ENCODE measurements at regions not wholly inside any gene's neighbourhood (a gene's known extent, or its start where the extent isn't known, plus 50 kb on each side); places are given as distances from the start of the nearest gene placed in this dataset.

DNA sequence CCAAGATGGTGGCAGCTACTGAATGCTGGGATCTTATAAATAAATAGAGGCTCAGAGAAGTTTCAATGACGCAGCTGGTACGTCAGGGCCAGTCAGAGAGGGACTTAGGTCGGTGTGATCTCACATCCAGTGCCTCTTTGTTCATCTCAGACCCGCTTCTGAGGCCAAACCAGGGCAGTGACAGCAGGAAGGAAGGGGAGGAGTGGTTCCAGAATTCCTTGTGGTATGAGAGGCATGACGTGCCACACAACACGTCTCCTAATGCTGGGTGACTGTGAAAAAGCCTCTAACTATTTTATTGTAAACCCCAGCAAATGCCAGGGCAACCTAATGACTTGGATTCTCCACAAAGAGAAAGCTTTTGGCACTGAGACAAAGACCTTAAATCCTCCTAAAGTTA, 423.3 kb downstream of the LPIN1 start:
- DNase-seq (ENCODE audit: low read depth, low spot score), result no peak
- no peak overlapping the region for H3K4me3 ChIP-seq (ENCODE audit: low read length)

DNA sequence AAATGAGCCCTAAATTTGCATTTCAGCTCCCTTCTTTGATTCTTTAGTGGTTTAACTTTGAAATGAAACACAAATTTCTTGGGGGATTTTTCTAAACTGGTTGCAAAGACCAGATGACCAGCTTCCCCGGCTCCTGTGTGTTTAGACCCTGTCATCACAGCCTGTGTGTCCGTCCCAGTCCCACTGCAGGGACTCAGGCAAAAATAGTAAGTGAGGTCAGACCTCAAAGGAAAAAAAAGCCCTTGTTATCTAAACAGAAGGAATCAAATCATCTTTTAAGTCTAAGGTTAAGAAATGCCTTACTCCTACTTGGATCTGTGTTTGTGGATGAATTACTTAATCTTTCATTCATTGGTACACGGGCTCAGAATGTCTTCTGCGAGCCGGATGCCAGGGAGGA, 423.7 kb downstream of the LPIN1 start:
- no peak overlapping the region for H3K4me3 ChIP-seq (ENCODE audit: low read length)
- no peak for DNase-seq (ENCODE audit: low read depth, low spot score)

DNA sequence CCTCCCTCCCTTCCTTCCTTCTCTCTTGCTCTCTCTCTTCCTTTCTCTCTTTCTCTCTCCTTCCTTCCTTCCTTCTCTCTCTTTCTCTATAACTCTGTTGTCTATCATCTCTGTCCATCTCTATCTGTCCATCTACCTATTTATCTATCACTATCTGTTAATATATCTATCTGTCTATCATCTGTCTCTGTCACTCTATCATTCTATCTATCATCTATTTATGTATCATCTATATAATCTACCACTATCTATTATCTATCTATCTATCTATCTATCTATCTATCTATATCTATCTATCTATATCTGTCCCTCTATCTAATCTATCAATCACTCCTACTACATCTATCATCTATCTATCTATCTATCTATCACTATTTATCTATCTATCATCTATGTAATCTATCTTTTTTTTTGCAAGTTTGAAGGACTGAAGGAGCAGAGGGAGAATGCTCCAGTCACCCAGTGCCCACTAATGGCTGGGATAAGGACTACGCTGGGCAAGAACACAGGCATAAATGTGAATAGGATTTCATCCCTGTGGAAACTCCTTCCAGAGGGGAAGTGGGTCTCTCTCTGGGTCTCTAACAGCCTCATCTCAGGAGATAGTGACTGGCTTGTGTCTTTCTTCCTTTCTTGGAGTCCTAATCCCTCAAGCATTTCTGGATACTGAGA, 427.0 kb downstream of the LPIN1 start:
- DNase-seq (ENCODE audit: low read depth, low spot score), result no peak
- H3K4me3 ChIP-seq (ENCODE audit: low read length), result no peak overlapping the region

DNA sequence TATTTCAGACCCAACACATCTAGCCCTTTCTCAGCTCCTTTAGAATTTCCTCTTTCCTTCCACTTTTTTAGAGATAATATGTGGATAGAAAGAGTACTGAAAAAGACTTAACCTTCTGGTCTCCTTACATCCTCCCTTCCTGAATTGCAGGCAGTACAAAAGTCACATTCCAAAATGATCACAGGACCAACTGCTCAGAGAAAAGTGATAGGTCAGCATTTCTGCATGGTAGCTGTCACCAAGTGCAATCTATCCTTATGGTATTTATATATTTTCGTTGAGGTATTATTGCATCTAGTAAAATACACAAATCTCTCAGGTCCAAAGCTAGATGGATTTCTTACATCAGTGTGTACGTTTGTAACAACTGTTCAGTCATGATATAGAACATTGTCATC, 427.5 kb downstream of the LPIN1 start:
- no peak for DNase-seq (ENCODE audit: low read depth, low spot score)
- H3K4me3 ChIP-seq (ENCODE audit: low read length), result no peak overlapping the region

DNA sequence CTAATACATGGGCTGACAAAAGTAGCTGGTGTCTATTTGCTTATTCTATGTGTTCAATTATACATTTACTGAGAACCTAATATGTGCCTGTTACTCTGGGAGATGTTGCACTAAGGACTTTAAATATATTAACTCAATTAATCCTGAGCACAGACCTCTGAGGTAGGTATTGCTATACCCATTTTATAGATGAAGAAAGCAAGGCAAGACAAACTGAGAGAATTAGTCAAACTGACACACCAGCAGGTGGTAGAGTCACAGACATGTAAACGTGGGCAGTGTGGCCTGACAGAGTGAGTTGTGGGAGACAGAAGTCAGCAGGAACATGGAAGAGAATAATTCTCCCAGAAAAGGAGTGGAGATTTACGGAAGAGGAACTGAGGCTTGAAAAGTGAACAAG, 428.9 kb downstream of the LPIN1 start:
- no peak overlapping the region for H3K4me3 ChIP-seq (ENCODE audit: low read length)
- DNase-seq (ENCODE audit: low read depth, low spot score), result no peak

DNA sequence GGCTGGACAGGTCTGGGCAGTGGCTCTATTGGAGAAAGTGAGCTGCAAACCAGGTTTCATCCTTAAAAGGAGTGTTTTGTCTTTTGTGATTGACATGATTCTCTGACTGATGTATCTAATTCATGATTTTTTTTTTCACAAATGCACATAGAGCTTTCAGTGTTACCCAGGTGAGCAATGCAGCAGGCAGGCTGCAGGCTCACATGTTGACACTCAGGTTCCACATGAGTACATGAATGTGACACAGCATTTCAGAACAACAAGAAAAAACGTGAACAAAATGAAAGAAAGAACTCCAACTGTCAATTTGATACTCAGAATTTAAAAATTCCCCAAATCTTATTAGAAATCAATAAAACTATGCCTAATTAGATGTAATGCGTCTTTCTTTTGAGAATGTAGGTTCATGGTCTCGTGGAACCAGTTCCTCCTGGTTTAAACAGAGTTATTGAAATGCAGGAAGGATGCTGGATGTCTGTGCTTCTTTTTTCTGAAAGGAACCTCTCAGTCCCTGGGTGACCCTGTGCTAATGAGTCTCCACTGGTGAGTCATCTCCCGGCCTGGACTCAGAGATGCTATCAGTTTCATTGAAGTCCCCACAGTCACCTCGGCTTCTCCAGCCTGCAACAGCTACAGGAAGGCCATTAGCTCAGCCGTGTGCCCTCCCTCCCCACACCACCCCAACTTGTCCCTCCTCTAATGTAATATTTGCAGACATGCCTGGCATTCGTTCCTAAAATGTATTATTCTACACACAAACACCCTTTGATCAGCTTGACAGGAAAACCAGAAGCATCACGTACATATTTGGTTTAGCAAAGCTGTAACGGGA, 430.4 kb downstream of the LPIN1 start:
- no peak overlapping the region for H3K4me3 ChIP-seq (ENCODE audit: low read length)
- no peak for DNase-seq (ENCODE audit: low read depth, low spot score)

DNA sequence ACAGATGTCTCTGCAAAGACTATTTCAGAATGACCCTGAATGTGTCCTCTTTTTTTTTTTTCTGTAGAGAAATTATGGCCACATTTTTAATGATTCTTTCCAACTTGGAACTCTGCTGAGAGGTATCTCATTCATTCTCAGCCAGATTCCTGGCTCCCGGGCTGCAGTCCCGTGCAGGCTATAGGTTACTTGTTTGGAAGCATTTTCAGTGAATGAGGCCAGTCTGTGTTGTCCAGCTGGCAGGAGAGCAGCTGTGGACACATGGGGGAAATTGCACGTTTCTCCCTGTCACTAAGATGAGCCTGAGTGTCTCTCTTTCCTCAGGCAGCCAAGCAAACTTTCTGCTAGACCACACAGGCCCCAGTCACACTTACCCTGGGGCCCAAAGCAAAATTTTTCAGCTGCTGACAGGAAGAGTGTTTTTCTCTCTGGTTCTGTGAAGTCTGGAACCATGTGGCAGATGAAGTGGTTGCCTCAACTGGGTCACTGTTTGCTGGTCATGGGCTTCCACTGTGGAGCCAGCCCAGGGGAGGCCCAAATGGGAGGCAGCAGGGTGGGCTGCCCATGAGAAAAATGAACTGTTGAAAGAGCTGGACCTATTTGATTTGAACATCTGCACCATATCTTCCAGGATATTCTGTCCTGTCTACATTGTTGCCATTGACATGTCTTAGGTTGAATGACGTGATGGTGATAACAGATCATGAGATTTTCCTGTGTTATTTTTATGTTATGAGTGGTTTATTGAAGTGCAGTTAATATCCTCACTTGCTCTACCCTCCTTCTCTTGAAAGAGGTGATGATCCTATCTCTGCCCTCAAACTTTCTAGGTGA, 431.2 kb downstream of the LPIN1 start:
- DNase-seq (ENCODE audit: low read depth, low spot score), result no peak
- no peak overlapping the region for H3K4me3 ChIP-seq (ENCODE audit: low read length)

DNA sequence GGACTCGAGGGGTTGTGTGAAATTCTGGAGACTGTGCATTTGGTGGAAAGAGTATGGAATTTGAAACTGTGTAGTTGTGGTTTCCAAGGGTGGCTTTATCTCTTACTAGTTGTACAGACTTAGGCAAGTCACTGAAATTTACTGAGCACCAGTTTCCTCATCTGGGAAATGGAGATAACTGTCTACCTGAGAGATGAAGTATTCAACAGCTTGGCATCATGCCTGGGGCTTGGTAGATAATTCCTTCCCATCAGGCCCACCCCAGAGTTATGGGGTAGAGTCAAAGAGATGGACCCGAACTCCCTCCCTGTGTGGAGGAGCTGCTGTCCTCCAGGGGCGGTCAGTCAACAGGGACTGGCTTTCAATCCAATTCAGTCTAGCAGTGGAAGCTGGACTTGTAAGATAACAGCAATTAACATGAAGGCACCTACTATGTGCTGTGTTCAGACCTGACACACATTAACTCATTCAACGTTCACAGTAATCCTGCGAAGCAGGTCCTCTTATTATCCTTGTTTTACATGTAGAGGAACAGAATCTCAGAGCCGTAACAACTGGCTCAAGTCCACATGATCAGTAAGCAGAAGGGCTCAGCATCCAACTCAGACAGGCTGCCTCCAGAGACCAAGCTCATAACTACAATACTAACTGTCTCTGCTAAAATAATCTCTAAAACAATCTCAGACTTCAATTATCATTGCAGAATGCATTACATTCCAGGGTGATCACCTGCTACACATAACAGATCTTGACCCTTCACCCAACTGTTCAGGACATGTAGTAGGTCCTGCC, 432.1 kb downstream of the LPIN1 start:
- no peak overlapping the region for H3K4me3 ChIP-seq (ENCODE audit: low read length)
- no peak for DNase-seq (ENCODE audit: low read depth, low spot score)

DNA sequence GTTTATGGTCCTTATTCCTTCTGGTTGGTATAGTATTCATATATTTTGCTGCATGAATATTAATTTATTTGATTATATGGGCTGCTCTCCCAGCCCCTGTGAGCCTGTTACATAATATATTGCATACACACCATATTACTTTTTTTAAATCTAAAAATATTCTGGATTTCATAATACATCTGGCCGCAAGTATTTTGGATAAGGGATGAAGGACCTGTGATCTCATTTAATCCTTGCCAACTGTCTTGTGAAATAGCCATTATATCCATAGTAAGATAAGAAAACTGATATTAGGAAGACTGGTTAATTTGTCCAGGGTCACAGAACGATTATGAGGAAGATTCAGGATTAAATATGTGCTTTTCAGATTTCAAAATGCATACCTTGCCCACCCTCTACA, 433.6 kb downstream of the LPIN1 start:
- DNase-seq (ENCODE audit: low read depth, low spot score), result no peak
- H3K4me3 ChIP-seq (ENCODE audit: low read length), result no peak overlapping the region

DNA sequence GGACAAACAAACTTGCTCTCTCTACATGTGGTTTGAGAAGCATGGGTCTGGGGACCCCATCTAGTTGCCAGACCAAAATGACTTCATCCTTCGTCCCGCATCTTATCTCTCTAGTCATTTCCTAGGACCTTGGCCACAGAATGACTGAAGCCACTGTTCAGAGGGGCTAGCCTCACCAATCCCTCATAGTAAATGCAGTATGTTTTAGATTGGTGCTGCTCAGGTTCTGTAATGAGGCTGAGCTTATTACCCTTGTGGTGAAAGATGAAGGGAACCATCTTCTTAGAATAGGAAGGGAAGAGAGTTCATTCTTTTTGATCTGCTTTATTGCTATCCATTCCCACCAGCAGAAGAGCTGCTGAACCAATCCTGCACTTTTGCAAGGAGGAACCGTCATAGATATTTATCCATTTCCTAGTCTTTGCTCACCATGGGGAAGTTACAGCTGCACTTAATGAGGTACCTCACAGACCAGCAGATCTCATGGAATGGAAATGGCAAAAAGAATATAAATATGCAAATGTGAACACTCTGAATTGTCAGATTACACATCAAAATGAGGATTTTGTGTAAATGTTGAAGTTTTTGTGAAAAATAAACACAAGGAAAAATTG, 436.7 kb downstream of the LPIN1 start:
- no peak for DNase-seq (ENCODE audit: low read depth, low spot score)
- no peak overlapping the region for H3K4me3 ChIP-seq (ENCODE audit: low read length)

DNA sequence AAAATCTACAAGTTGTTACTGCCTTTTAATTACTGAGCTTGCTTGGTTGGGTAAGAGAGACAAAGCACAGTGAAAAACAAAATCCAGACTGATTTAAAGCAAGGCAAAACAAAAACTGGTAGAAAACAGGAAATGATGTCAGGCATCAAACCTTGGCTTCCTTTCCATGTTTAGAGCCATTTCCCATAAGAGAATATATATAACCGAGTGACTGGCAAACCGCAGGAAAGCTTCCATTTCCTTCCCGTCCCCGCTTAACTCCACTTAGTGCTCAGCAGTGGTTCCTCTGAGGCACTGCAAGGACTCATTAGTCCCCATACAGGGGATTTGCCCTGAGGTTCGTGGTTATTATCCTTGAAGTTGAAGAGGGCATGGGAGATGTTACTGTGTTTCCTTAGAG, 446.3 kb downstream of the LPIN1 start:
- H3K4me3 ChIP-seq (ENCODE audit: low read length), result no peak overlapping the region
- DNase-seq (ENCODE audit: low read depth, low spot score), result no peak

DNA sequence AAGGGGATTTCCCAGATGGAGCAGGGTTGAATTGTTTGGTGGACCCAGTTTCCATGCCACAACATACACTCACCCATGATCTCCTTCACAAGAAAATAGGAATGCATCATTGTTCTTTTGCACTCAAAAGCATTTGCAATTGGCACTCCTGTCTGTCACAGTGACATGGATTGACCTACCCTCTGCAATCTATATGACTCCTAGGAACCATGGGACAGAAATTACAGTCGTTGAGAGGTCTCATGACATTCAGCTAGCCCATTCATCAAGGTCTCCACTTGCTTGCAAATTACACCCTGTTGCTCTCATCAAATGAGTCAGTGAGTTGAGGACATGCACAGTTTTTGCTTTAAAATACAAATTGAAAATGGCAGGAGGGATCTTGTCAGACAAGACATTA, 448.5 kb downstream of the LPIN1 start:
- H3K4me3 ChIP-seq (ENCODE audit: low read length), result no peak overlapping the region
- DNase-seq (ENCODE audit: low read depth, low spot score), result no peak

DNA sequence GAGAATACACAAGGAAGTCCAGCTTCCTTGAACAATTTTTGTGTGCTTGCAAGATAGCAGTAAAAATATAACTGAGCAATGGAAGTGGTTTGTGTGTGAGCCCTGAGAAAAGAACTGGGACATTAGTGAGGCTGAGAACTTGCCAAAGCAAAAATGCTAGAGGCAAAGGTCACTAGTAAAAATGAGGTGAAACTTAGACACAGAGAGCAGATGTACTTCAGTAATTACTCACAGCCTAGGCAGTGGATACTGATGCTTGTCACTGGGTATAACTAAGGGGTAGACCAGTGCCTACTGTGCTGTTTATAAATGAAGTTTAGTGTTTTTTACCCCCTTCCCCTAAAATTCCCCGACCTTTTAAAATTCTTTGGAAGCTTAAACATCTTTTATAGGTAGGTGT, 450.1 kb downstream of the LPIN1 start:
- no peak for DNase-seq (ENCODE audit: low read depth, low spot score)
- H3K4me3 ChIP-seq (ENCODE audit: low read length), result no peak overlapping the region

DNA sequence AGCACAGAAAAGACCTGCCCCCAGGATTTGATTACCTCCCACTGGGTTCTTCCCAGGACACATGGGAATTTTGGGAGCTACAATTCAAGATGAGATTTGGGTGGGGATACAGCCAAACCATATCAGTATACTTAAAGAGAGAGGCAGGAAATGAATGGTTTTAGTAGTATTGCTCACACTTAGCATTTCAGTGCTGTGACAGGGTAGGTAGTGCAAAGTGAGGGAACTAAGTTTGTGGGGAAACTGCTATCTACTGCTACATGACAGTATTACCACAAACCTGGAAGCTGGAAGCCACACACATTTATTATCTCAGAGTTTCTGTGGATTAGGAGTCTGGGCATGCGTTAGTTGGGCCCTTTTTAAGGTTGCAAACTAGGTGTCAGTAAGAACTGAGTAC, 450.7 kb downstream of the LPIN1 start:
- no peak overlapping the region for H3K4me3 ChIP-seq (ENCODE audit: low read length)
- no peak for DNase-seq (ENCODE audit: low read depth, low spot score)

DNA sequence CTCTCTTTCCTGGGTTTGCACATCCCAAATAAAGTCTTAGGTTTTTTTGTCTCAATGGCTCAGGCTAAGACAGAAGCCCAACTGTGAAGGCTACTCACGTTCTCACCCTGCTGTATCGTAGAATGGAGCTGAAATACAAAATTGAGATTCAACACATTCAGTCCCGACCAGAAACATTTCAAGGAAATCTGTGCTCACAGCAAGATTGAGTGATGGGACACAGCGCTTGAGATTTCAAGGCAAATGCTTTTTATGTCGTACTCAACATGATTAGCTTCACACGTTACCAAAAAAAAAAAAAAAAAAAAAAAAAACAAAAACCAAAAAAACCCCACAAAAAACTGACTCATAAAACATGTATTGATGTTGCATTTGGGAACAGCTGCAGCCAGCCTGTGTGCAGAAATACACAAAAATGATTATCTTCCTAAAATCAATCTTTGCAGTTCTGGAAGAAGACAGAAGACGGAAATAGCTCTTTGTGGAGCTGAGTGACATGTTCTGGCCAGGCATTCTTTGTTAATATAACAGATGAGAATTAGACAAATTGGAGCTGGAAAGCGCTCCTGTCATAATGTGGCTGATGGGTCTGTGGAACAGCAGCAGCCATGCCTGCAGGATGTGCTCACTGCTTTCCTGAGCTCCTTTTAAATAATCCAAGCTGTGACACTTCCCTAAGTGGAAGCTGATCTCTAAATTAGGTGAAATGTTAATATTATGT, 453.2 kb downstream of the LPIN1 start:
- DNase-seq (ENCODE audit: low read depth, low spot score), result no peak
- no peak overlapping the region for H3K4me3 ChIP-seq (ENCODE audit: low read length)

DNA sequence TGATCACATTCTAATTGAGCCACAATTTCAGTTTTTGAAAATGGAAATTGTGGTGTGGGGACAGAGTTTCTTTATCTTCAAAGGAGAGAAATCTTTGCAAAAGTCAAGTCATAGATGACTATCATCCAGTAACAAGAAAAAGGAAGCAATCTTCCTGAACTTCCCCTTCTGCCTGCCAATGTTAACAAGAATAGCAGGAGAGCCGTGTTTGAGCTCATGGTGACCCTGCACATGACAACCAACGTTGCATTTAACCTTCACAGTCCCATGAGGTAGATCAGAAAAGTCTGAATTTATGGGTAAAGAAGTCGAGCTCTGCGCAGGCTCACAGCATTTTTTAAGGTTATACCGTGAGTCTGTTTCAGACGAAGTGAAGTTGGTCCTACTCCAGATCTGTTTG, 454.9 kb downstream of the LPIN1 start:
- no peak overlapping the region for H3K4me3 ChIP-seq (ENCODE audit: low read length)
- no peak for DNase-seq (ENCODE audit: low read depth, low spot score)

DNA sequence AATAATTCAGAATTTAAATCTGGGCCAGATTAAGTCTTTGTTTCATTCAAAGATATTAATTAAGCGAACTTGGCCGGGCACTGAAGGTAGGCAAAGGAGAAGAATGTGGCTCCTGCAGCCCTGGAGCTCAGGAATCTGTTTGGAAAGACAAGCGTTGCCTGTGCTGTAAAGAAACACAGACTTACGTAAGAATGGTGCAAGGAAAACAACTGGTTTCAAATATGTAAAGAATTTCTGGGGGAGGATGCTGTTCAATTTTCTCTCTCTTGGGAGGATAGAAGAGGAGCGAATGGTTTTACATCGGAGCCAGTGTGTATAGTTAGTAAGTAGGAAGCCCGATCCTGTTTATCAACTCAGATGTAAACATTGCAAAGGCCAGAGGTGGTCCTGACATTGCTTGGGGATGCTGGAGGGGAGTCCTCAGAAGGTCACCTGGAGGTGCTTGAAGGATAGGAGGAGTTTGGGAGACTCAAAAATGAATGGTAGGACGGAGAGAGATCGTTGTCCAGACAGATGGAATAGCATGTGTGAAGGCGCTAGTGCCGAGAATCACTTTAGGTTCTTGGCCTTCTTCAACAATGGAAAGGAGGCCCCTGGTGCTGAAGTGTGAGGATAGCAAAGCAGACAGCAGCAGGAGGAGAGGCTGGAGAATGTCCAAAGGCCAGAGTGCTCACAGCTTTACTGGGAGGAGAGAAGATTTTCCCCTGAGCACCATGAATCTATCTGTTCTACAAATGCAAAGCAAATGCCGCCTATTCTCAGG, 456.1 kb downstream of the LPIN1 start:
- no peak for DNase-seq (ENCODE audit: low read depth, low spot score)
- H3K4me3 ChIP-seq (ENCODE audit: low read length), result no peak overlapping the region

DNA sequence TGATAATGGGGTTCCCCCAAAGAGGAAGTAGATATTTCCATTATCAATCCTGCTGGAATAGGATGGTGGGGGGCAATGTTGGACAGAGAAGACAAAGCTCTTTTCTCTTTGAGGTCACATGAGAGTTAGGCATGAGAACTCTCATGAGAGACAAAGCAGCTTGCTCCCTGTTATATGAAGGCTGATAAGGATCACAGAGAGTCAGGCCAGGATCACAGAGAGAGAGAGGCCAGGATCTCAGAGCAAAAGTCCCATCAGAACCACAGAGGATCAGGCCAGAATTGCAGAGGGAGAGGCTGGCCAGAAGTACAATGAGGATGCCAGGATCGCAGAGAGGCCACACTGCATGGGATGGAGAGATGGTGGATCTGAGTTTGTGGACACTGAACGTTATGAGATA, 457.1 kb downstream of the LPIN1 start:
- no peak for DNase-seq (ENCODE audit: low read depth, low spot score)
- no peak overlapping the region for H3K4me3 ChIP-seq (ENCODE audit: low read length)
